ENCODE measurements at regions not wholly inside any gene's neighbourhood (a gene's known extent, or its start where the extent isn't known, plus 50 kb on each side); places are given as distances from the start of the nearest gene placed in this dataset.
"Not testable (repeated sequence)": the region's sequence is repeated elsewhere in the genome, so short reads cannot be mapped to it uniquely, and the experiment has no call there.

GRCh38 chr18:60249388-60249787 is 123.2 kb downstream of the MC4R start:
- Histone ChIP-seq H3K9me3 (ENCODE audit: control insufficient read depth in 2 of 2, insufficient read depth in 1 of 2, low read depth in 1 of 2, low read length in 1 of 2) (no peaks in the 10 kb centered on the region), H3K4me3 (ENCODE audit: low read depth in 1 of 2, low read length in 2 of 2) (no peak overlapping the region), H3K27ac (ENCODE audit: low read depth in 2 of 2, low read length in 1 of 2) (no peak overlapping the region), H3K36me3 (ENCODE audit: control insufficient read depth in 2 of 2, insufficient read depth in 2 of 2, low read length in 1 of 2) (no peaks in the 10 kb centered on the region), H3K27me3 (ENCODE audit: control insufficient read depth in 1 of 2, insufficient read depth in 2 of 2, low read length in 2 of 2) (no peaks in the 10 kb centered on the region), H3K4me1 (ENCODE audit: control insufficient read depth in 2 of 2, insufficient read depth in 2 of 2, low read length in 1 of 2) (no peaks in the 10 kb centered on the region)
- WGBS, 2 donors = 92 to 93% methylated on average over 8 of the region's 8 CpGs

DNA sequence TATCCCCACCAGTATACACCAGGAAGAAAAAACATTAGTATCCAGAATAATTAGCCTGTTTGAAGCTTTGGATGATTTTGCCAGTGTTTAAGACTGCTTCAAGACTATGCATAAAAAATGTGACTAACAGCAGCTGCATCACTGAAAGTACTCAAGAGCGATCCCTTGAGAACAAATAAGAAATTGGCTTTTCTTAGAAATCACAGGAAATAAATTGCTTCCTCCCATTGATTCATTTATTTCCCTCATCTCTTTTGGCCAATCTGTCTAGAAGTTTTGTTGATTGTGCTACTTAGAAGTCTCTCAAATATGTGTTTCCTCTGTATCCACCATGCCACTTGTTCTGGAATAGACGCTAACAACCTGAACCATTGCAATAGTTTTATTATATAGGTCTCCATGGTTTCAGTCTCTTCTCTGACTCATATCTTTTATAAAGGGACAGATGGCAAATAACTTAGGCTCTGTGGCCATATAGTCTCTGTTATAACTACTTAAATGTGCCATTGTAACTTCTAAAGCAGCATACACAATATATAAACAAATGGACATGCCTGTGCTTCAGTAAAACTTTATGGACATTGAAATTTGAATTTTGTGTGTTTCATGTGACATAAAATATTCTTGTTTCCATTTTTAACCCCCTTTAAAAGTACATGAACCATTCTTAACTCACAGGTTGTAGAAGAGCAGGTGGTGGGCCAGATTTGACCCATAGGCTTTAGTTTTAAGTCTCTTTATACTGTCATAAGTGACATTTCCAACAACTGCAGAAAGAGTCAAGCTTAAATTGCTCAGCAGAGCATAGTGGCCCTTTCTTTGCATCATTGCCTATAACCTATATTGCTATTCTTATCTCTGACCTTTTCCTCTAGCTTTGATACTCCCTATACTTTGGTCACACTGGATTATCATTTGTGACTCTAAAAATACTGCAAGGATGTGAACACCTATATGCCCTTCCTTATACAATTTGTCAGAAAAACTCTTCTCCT is 123.9 kb downstream of the MC4R start:
- Histone ChIP-seq H3K4me1 (ENCODE audit: control insufficient read depth in 2 of 2, insufficient read depth in 2 of 2, low read length in 1 of 2) (no peaks in the 10 kb centered on the region), H3K27me3 (ENCODE audit: control insufficient read depth in 1 of 2, insufficient read depth in 2 of 2, low read length in 2 of 2) (no peaks in the 10 kb centered on the region), H3K27ac (ENCODE audit: low read depth in 2 of 2, low read length in 1 of 2) (no peak overlapping the region), H3K9me3 (ENCODE audit: control insufficient read depth in 2 of 2, insufficient read depth in 1 of 2, low read depth in 1 of 2, low read length in 1 of 2) (no peaks in the 10 kb centered on the region), H3K36me3 (ENCODE audit: control insufficient read depth in 2 of 2, insufficient read depth in 2 of 2, low read length in 1 of 2) (no peaks in the 10 kb centered on the region), H3K4me3 (ENCODE audit: low read depth in 1 of 2, low read length in 2 of 2) (no peak overlapping the region)
- 70 to 79% methylated on average over 2 of the region's 2 CpGs for WGBS, 2 donors

- Histone ChIP-seq H3K27me3 (ENCODE audit: control insufficient read depth in 1 of 2, insufficient read depth in 2 of 2, low read length in 2 of 2) (peaks cover 0 to 2% of the 10 kb centered on the region in 2 donors), H3K36me3 (ENCODE audit: control insufficient read depth in 2 of 2, insufficient read depth in 2 of 2, low read length in 1 of 2) (no peaks in the 10 kb centered on the region), H3K27ac (ENCODE audit: low read depth in 2 of 2, low read length in 1 of 2) (no peak overlapping the region), H3K4me1 (ENCODE audit: control insufficient read depth in 2 of 2, insufficient read depth in 2 of 2, low read length in 1 of 2) (no peaks in the 10 kb centered on the region), H3K9me3 (ENCODE audit: control insufficient read depth in 2 of 2, insufficient read depth in 1 of 2, low read depth in 1 of 2, low read length in 1 of 2) (no peaks in the 10 kb centered on the region), H3K4me3 (ENCODE audit: low read depth in 1 of 2, low read length in 2 of 2) (no peak overlapping the region)
- 24 to 36% methylated on average over 3 of the region's 3 CpGs for WGBS, 2 donors
These were observed 125.5 kb downstream of the MC4R start for GRCh38 chr18:60247103-60247502.

GRCh38 chr18:60246606-60247005 is 126.0 kb downstream of the MC4R start:
- 54 to 69% methylated on average over 1 of the region's 1 CpG for WGBS, 2 donors
- Histone ChIP-seq H3K4me1 (ENCODE audit: control insufficient read depth in 2 of 2, insufficient read depth in 2 of 2, low read length in 1 of 2) (no peaks in the 10 kb centered on the region), H3K27me3 (ENCODE audit: control insufficient read depth in 1 of 2, insufficient read depth in 2 of 2, low read length in 2 of 2) (peaks cover 0 to 2% of the 10 kb centered on the region in 2 donors), H3K27ac (ENCODE audit: low read depth in 2 of 2, low read length in 1 of 2) (no peak overlapping the region), H3K4me3 (ENCODE audit: low read depth in 1 of 2, low read length in 2 of 2) (no peak overlapping the region), H3K36me3 (ENCODE audit: control insufficient read depth in 2 of 2, insufficient read depth in 2 of 2, low read length in 1 of 2) (no peaks in the 10 kb centered on the region), H3K9me3 (ENCODE audit: control insufficient read depth in 2 of 2, insufficient read depth in 1 of 2, low read depth in 1 of 2, low read length in 1 of 2) (no peaks in the 10 kb centered on the region)

DNA sequence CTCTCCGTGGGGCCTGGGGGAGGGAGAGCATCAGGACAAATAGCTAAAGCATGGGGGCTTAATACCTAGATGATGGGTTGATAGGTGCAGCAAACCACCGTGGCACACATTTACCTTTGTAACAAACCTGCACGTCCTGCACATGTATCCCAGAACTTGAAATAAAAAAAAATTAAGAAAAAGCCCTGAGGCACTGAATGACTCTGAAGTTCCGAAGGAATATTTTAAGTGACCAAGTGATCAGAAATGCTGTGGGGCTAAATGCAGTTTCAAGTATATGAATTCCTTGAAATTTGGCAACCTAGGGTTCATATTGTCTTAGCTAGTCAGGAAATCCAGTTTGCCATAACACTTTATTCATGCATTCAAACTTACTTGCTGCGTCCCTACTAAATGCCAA is 127.5 kb downstream of the MC4R start:
- H3K36me3 ChIP-seq (ENCODE audit: control insufficient read depth in 2 of 2, insufficient read depth in 2 of 2, low read length in 1 of 2) = no peaks in the 10 kb centered on the region
- H3K27ac ChIP-seq (ENCODE audit: low read depth in 2 of 2, low read length in 1 of 2) = no peak overlapping the region
- peaks cover 0 to 2% of the 10 kb centered on the region in 2 donors for H3K27me3 ChIP-seq (ENCODE audit: control insufficient read depth in 1 of 2, insufficient read depth in 2 of 2, low read length in 2 of 2)
- 82 to 91% methylated on average over 5 of the region's 5 CpGs for WGBS, 2 donors
- H3K4me1 ChIP-seq (ENCODE audit: control insufficient read depth in 2 of 2, insufficient read depth in 2 of 2, low read length in 1 of 2) = no peaks in the 10 kb centered on the region
- H3K9me3 ChIP-seq (ENCODE audit: control insufficient read depth in 2 of 2, insufficient read depth in 1 of 2, low read depth in 1 of 2, low read length in 1 of 2) = no peaks in the 10 kb centered on the region
- no peak overlapping the region for H3K4me3 ChIP-seq (ENCODE audit: low read depth in 1 of 2, low read length in 2 of 2)

DNA sequence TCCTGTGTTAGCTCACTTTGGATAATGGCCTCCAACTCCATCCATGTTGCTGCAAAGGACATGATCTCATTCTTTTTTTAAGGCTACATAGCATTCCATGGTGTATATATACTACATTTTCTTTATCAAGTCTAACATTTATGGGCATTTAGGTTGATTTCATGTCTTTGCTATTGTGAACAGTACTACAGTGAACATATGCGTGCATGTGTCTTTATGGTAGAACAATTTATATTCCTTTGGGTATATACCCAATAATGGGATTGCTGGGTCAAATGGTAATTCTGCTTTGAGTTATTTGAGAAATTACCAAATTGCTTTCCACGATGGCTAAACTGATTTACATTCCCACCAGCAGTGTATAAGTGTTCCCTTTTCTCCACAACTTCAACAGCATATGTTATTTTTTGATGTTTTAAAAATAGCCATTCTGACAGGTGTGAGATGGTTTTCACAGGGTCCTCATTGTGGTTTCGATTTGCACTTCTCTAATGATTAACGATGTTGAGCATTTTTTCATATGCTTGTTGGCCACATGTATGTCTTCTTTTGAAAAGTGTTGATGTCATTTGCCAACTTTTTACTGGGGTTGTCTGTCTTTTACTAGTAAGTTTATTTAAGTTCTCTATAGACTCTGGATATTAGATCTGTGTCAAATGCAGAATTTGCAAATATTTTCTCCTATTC is 133.4 kb downstream of the MC4R start:
- H3K27me3 ChIP-seq (ENCODE audit: control insufficient read depth in 1 of 2, insufficient read depth in 2 of 2, low read length in 2 of 2); H3K27ac ChIP-seq (ENCODE audit: low read depth in 2 of 2, low read length in 1 of 2); H3K4me3 ChIP-seq (ENCODE audit: low read depth in 1 of 2, low read length in 2 of 2); H3K9me3 ChIP-seq (ENCODE audit: control insufficient read depth in 2 of 2, insufficient read depth in 1 of 2, low read depth in 1 of 2, low read length in 1 of 2); H3K36me3 ChIP-seq (ENCODE audit: control insufficient read depth in 2 of 2, insufficient read depth in 2 of 2, low read length in 1 of 2); H3K4me1 ChIP-seq (ENCODE audit: control insufficient read depth in 2 of 2, insufficient read depth in 2 of 2, low read length in 1 of 2): not testable (repeated sequence)
- 73% methylated on average over 4 of the region's 4 CpGs for WGBS, 2 donors

DNA sequence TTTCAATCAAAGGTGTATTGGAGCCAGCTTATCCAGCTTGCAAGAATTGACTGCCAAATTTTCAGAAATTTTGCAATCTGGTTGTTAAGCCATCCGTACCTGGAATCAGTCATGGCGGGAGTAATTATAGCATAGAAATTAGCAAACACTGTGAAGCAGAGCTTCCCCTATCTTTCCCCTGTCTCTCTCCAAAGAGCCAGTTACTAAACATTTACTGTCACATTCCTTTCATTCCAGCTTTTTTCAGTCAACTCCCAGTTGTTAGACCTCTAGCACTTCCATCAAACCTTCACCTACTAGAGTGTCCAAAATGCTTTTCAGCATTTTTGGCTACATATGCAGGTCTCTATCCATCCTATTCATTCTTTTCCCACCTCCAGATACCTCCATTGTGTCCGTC is 137.4 kb downstream of the MC4R start:
- Histone ChIP-seq H3K27ac (ENCODE audit: low read depth in 2 of 2, low read length in 1 of 2) (no peak overlapping the region), H3K36me3 (ENCODE audit: control insufficient read depth in 2 of 2, insufficient read depth in 2 of 2, low read length in 1 of 2) (no peaks in the 10 kb centered on the region), H3K4me1 (ENCODE audit: control insufficient read depth in 2 of 2, insufficient read depth in 2 of 2, low read length in 1 of 2) (no peaks in the 10 kb centered on the region), H3K4me3 (ENCODE audit: low read depth in 1 of 2, low read length in 2 of 2) (no peak overlapping the region), H3K9me3 (ENCODE audit: control insufficient read depth in 2 of 2, insufficient read depth in 1 of 2, low read depth in 1 of 2, low read length in 1 of 2) (peaks cover 0 to 3% of the 10 kb centered on the region in 2 donors), H3K27me3 (ENCODE audit: control insufficient read depth in 1 of 2, insufficient read depth in 2 of 2, low read length in 2 of 2) (no peaks in the 10 kb centered on the region)
- 84% methylated on average over 3 of the region's 3 CpGs for WGBS, 2 donors

GRCh38 chr18:60232541-60232940 is 140.0 kb downstream of the MC4R start:
- Histone ChIP-seq H3K9me3 (ENCODE audit: control insufficient read depth in 2 of 2, insufficient read depth in 1 of 2, low read depth in 1 of 2, low read length in 1 of 2) (peaks cover 0 to 3% of the 10 kb centered on the region in 2 donors), H3K27me3 (ENCODE audit: control insufficient read depth in 1 of 2, insufficient read depth in 2 of 2, low read length in 2 of 2) (no peaks in the 10 kb centered on the region), H3K4me1 (ENCODE audit: control insufficient read depth in 2 of 2, insufficient read depth in 2 of 2, low read length in 1 of 2) (no peaks in the 10 kb centered on the region), H3K36me3 (ENCODE audit: control insufficient read depth in 2 of 2, insufficient read depth in 2 of 2, low read length in 1 of 2) (no peaks in the 10 kb centered on the region), H3K27ac (ENCODE audit: low read depth in 2 of 2, low read length in 1 of 2) (no peak overlapping the region), H3K4me3 (ENCODE audit: low read depth in 1 of 2, low read length in 2 of 2) (no peak overlapping the region)

DNA sequence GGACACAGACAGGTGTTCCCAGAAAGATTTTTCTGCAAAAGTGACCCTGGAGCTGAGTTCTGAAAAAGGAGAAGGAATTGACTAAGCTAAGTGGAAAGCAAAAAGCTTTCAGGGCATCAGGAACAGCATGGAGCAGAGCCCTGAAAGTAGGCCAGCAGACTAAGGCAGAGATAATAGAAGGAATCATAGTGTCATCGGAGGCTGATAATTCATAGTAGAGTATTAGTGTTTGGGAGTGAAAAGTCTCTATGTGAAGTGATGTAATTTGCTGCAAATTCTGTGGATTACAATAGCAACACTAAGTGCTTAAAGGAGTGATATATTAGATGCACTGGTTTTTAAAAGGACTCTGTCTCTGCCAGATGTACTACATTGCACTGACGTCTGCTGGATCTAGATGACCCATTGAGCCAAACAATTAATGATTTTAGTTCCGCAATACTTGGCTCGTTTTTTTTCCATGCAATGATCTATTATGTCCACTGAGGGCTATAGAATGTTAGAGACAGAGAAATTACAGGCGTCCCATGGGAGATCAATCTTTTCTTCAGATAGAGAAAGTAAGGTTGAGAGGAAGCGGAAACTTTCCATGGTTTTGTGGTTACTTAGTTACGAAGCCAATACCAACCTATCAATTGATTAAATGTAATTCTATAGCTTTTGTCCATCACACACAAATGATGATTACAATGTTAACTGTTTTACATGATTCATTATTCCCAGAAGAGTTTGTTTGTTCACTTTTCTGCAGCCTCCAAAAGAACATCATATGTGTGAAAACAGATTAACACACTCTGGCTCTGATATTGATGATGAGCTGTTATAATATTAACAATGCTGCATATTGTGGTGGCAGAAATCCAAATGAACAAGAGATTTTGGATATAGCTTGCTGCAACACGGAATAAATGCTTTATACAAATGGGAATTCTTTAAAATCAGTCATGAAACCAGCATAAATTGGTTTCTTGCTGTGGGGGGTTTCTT is 143.7 kb downstream of the MC4R start:
- Histone ChIP-seq H3K27ac (ENCODE audit: low read depth in 2 of 2, low read length in 1 of 2) (no peak overlapping the region), H3K36me3 (ENCODE audit: control insufficient read depth in 2 of 2, insufficient read depth in 2 of 2, low read length in 1 of 2) (no peaks in the 10 kb centered on the region), H3K4me3 (ENCODE audit: low read depth in 1 of 2, low read length in 2 of 2) (no peak overlapping the region), H3K9me3 (ENCODE audit: control insufficient read depth in 2 of 2, insufficient read depth in 1 of 2, low read depth in 1 of 2, low read length in 1 of 2) (peaks cover 7% of the 10 kb centered on the region in 2 donors), H3K27me3 (ENCODE audit: control insufficient read depth in 1 of 2, insufficient read depth in 2 of 2, low read length in 2 of 2) (no peaks in the 10 kb centered on the region), H3K4me1 (ENCODE audit: control insufficient read depth in 2 of 2, insufficient read depth in 2 of 2, low read length in 1 of 2) (no peaks in the 10 kb centered on the region)
- 60 to 61% methylated on average over 8 of the region's 8 CpGs for WGBS, 2 donors

Data from esophagus (tissue), 2 donors.